ENCODE measurements at regions not wholly inside any gene's neighbourhood (a gene's known extent, or its start where the extent isn't known, plus 50 kb on each side); places are given as distances from the start of the nearest gene placed in this dataset.

DNA sequence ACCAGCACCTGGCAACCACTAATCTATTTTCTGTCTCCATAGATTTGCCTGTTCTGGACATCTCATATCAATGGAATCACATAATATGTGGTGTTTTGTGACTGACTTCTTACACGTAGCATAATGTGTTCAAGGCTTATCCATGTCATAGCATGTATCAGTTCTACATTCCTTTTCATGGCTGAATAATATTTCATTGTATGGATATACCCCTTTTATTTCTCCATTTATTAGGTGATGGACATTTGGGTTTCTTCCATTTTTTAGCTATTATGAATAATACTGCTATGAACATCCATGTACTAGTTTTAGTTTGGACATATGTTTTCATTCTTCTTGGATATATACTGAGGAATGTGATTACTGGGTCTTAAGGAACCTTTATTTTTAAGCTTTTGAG is 78.0 kb upstream of the OLIG2 start:
- TF ChIP-seq, protein P1, sequence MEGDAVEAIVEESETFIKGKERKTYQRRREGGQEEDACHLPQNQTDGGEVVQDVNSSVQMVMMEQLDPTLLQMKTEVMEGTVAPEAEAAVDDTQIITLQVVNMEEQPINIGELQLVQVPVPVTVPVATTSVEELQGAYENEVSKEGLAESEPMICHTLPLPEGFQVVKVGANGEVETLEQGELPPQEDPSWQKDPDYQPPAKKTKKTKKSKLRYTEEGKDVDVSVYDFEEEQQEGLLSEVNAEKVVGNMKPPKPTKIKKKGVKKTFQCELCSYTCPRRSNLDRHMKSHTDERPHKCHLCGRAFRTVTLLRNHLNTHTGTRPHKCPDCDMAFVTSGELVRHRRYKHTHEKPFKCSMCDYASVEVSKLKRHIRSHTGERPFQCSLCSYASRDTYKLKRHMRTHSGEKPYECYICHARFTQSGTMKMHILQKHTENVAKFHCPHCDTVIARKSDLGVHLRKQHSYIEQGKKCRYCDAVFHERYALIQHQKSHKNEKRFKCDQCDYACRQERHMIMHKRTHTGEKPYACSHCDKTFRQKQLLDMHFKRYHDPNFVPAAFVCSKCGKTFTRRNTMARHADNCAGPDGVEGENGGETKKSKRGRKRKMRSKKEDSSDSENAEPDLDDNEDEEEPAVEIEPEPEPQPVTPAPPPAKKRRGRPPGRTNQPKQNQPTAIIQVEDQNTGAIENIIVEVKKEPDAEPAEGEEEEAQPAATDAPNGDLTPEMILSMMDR (IDR thresholded peaks at IDR 0.05; ENCODE audit: unreplicated experiment) = no peak
- Mint-ChIP-seq H3K36me3 (ENCODE audit: insufficient read depth) (no peaks in the 10 kb centered on the region), H3K27ac (no peak overlapping the region)

GRCh38 chr21:32949701-32950100 is 76.0 kb upstream of the OLIG2 start:
- Mint-ChIP-seq H3K27me3 (peaks cover 10% of the 10 kb centered on the region), H3K9me3 (ENCODE audit: low read depth) (no peaks in the 10 kb centered on the region), H3K36me3 (ENCODE audit: insufficient read depth) (no peaks in the 10 kb centered on the region), H3K4me1 (ENCODE audit: low read depth) (peaks cover 5% of the 10 kb centered on the region), H3K27ac (no peak overlapping the region), H3K4me3 (ENCODE audit: low read depth) (no peak overlapping the region)
- TF ChIP-seq, protein P1 (IDR thresholded peaks at IDR 0.05; ENCODE audit: unreplicated experiment) = no peak
- DNase-seq (ENCODE audit: low spot score, unreplicated experiment) = no peak

More for the DNA sequence above, 78.0 kb upstream of the OLIG2 start:
- no peaks in the 10 kb centered on the region for H3K9me3 Mint-ChIP-seq (ENCODE audit: low read depth)
- no peak for DNase-seq (ENCODE audit: low spot score, unreplicated experiment)
- no peak overlapping the region for H3K4me3 Mint-ChIP-seq (ENCODE audit: low read depth)
- peaks cover 5% of the 10 kb centered on the region for H3K4me1 Mint-ChIP-seq (ENCODE audit: low read depth)
- peaks cover 7% of the 10 kb centered on the region for H3K27me3 Mint-ChIP-seq

DNA sequence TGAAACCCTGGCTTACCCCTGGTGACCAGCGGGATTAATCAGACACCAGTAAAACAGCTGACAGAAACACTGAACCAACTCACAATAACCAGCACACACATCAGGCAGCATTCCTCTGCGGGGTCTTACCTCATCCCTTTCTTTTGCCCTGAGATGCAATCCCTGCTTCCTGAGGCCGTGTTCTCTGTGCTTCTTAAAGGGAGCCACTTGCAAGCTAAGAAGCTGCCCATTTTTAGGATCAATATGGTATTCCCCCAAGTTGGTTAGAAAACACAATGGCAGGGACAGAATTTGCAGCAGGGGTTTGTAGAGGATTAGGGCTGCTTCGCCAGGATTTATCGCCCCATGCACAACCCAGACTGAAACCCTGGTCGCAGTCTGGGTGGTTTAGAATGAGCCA is 74.7 kb upstream of the OLIG2 start:
- Mint-ChIP-seq H3K27me3 (peaks cover 19% of the 10 kb centered on the region), H3K27ac (no peak overlapping the region), H3K36me3 (ENCODE audit: insufficient read depth) (no peaks in the 10 kb centered on the region), H3K4me1 (ENCODE audit: low read depth) (peaks cover 5% of the 10 kb centered on the region), H3K4me3 (ENCODE audit: low read depth) (no peak overlapping the region), H3K9me3 (ENCODE audit: low read depth) (no peaks in the 10 kb centered on the region)
- TF ChIP-seq, protein P1 (IDR thresholded peaks at IDR 0.05; ENCODE audit: unreplicated experiment) = no peak
- DNase-seq (ENCODE audit: low spot score, unreplicated experiment) = no peak

DNA sequence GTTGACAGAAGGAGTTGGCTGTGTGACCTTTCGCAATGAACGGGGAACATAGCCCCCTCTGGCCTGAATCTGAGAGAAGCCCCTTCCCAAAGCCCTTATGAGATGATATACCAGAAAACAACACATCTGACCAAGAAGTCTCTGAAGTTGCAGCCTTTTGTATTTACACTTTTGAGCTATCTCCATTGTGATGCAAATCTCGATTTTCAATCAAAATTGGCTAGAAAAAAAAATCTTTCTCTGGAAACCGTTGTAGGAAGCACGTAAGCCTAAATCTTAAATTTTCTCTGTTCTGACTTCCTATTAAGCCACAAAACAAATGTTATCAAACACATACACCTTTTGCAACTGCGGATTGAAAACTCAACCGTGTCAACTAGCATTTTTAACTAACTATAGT is 71.4 kb upstream of the OLIG2 start:
- no peaks in the 10 kb centered on the region for H3K9me3 Mint-ChIP-seq (ENCODE audit: low read depth)
- H3K36me3 Mint-ChIP-seq (ENCODE audit: insufficient read depth) = no peaks in the 10 kb centered on the region
- peaks cover 24% of the 10 kb centered on the region for H3K27me3 Mint-ChIP-seq
- no peak overlapping the region for H3K27ac Mint-ChIP-seq
- TF ChIP-seq, protein P1 (IDR thresholded peaks at IDR 0.05; ENCODE audit: unreplicated experiment) = no peak
- H3K4me3 Mint-ChIP-seq (ENCODE audit: low read depth) = no peak overlapping the region
- no peak for DNase-seq (ENCODE audit: low spot score, unreplicated experiment)
- H3K4me1 Mint-ChIP-seq (ENCODE audit: low read depth) = peaks cover 5% of the 10 kb centered on the region

- H3K27me3 Mint-ChIP-seq = peaks cover 24% of the 10 kb centered on the region
- H3K36me3 Mint-ChIP-seq (ENCODE audit: insufficient read depth) = no peaks in the 10 kb centered on the region
- no peaks in the 10 kb centered on the region for H3K9me3 Mint-ChIP-seq (ENCODE audit: low read depth)
- no peak for DNase-seq (ENCODE audit: low spot score, unreplicated experiment)
- H3K4me3 Mint-ChIP-seq (ENCODE audit: low read depth) = no peak overlapping the region
- no peak overlapping the region for H3K27ac Mint-ChIP-seq
- peaks cover 5% of the 10 kb centered on the region for H3K4me1 Mint-ChIP-seq (ENCODE audit: low read depth)
- TF ChIP-seq, protein P1 (IDR thresholded peaks at IDR 0.05; ENCODE audit: unreplicated experiment) = no peak
These were observed 70.2 kb upstream of the OLIG2 start for GRCh38 chr21:32955311-32956060.

Measured in progenitor cell of endocrine pancreas (in vitro differentiated cells).